HCT116 (cell line): ENCODE measurements at regions not wholly inside any gene's neighbourhood (a gene's known extent, or its start where the extent isn't known, plus 50 kb on each side); places are given as distances from the start of the nearest gene placed in this dataset.

Source experiments
- ATAC-seq: fragments of 200-7000 bp; cut with Tn5 transposase; 2 replicates; pipeline ENCODE4 v1.9.1; 2020; ENCODE audit warnings: mild to moderate bottlenecking, moderate library complexity
- BruUV-seq: library from RNA; stranded (reverse); fragments of 400-500 nt; replicated peaks from 2 replicates; lab custom pipeline; 2021; lab: Mats Ljungman, UMichigan
- CTCF ChIA-PET: fragments of 300-600 bp; sonication (Branson Sonifier 250); formaldehyde crosslinking; loops from one replicate; lab custom pipeline; 2021; ENCODE audit warnings: antibody characterized with exemption; lab: Charles Lee
- POLR2A ChIA-PET: fragments of 300-600, 350-600 bp; sonication (Branson Sonifier 250); formaldehyde crosslinking; loops from one replicate; lab custom pipeline; 2021; ENCODE audit warnings: antibody characterized with exemption; lab: Charles Lee
- RAD21 ChIA-PET, 2 experiments: fragments of 300-600 bp; sonication (Branson Sonifier 250); formaldehyde crosslinking; loops; one replicate each; lab custom pipeline; 2023; ENCODE audit warnings: low total read pairs in 2 of 2; ENCODE audit not compliant: uncharacterized antibody in 2 of 2, unreplicated experiment in 2 of 2, low non-redundant PET in 1 of 2; lab: Charles Lee
- DNase-seq: peaks from one replicate; pipeline ENCODE4 v3.0.0-alpha.2; 2010; ENCODE audit warnings: low read depth, low spot score
- H2AFZ ChIP-seq: fragments of 200-600 bp; shearing (Covaris generic), sonication (generic); 2 replicates; pipeline ENCODE4 v1.6.1; 2017; ENCODE audit warnings: low read depth, mixed run types, mixed read lengths, antibody characterized with exemption, low read length; ENCODE audit not compliant: poor library complexity, severe bottlenecking
- H3K27ac ChIP-seq: 2 replicates; pipeline ENCODE4 v1.5.1; 2012; ENCODE audit warnings: low read depth, low read length
- H3K27me3 ChIP-seq: fragments of 200-600 bp; sonication (generic); 2 replicates; pipeline ENCODE4 v1.6.1; 2016; ENCODE audit warnings: mixed run types, low read length, mixed read lengths; ENCODE audit not compliant: insufficient read depth
- H3K36me3 ChIP-seq, 2 experiments: fragments of 200-500 bp in 1 of 2; fragments of 200-600 bp in 1 of 2; sonication (Bioruptor generic) in 1 of 2; sonication (generic) in 1 of 2; 2 replicates each; pipeline versions ENCODE4 v1.5.1 to v1.6.1; 2014 to 2016; ENCODE audit warnings: low read length in 2 of 2, inconsistent platforms in 1 of 2, mixed read lengths in 1 of 2, mixed run types in 1 of 2; ENCODE audit not compliant: insufficient read depth in 2 of 2, control insufficient read depth in 1 of 2
- H3K4me1 ChIP-seq, 2 experiments: fragments of 200-600 bp in 1 of 2; sonication (generic) in 1 of 2; 2 replicates each; pipeline versions ENCODE4 v1.5.1 to v1.6.1; 2012 to 2017; ENCODE audit warnings: low read length in 2 of 2, inconsistent platforms in 1 of 2, mild to moderate bottlenecking in 1 of 2, mixed read lengths in 1 of 2, mixed run types in 1 of 2, moderate library complexity in 1 of 2; ENCODE audit not compliant: insufficient read depth in 2 of 2, control insufficient read depth in 1 of 2
- H3K4me2 ChIP-seq: fragments of 200-600 bp; sonication (generic); 2 replicates; pipeline ENCODE4 v1.6.1; 2017; ENCODE audit warnings: mixed run types, low read length, mixed read lengths
- H3K4me3 ChIP-seq, 2 experiments: fragments of 200-600 bp in 1 of 2; sonication (generic) in 1 of 2; replicated peaks in 1 of 2; 2 replicates each; pipeline ENCODE4 v1.5.1; 2011 to 2016; ENCODE audit warnings: low read length in 2 of 2, control low read depth in 1 of 2, low read depth in 1 of 2, mild to moderate bottlenecking in 1 of 2, mixed read lengths in 1 of 2, mixed run types in 1 of 2
- H3K79me2 ChIP-seq: fragments of 200-600 bp; sonication (generic); 2 replicates; pipeline ENCODE4 v1.6.1; 2017; ENCODE audit warnings: mild to moderate bottlenecking, mixed run types, low read length, moderate library complexity, mixed read lengths; ENCODE audit not compliant: insufficient read depth
- H3K9ac ChIP-seq: fragments of 200-600 bp; sonication (generic); 2 replicates; pipeline ENCODE4 v1.6.1; 2016; ENCODE audit warnings: low read length, mixed read lengths
- H3K9me2 ChIP-seq: fragments of 200-600 bp; sonication (generic), shearing (Covaris generic); 2 replicates; pipeline ENCODE4 v1.6.1; 2017; ENCODE audit warnings: mixed run types, mild to moderate bottlenecking, moderate library complexity; ENCODE audit not compliant: insufficient read depth
- H3K9me3 ChIP-seq, 2 experiments: fragments of 200-500 bp in 1 of 2; fragments of 200-600 bp in 1 of 2; sonication (Bioruptor generic) in 1 of 2; sonication (generic) in 1 of 2; 2 replicates each; pipeline ENCODE4 v1.6.1; 2014 to 2017; ENCODE audit warnings: low read length in 2 of 2, mixed read lengths in 2 of 2, inconsistent platforms in 1 of 2, low read depth in 1 of 2, mild to moderate bottlenecking in 1 of 2, mixed run types in 1 of 2, moderate library complexity in 1 of 2; ENCODE audit not compliant: control insufficient read depth in 1 of 2, insufficient read depth in 1 of 2
- H4K20me1 ChIP-seq: fragments of 200-600 bp; sonication (generic), shearing (Covaris generic); 2 replicates; pipeline ENCODE4 v1.6.1; 2017; ENCODE audit warnings: mixed run types, mild to moderate bottlenecking, moderate library complexity; ENCODE audit not compliant: insufficient read depth
- CEBPB ChIP-seq: IDR thresholded peaks from 2 replicates; pipeline ENCODE4 v1.6.1; 2012; ENCODE audit warnings: low read depth
- EGR1 ChIP-seq: IDR thresholded peaks from 2 replicates; pipeline ENCODE4 v1.6.1; 2012; ENCODE audit warnings: low read depth
- EZH2phosphoT487 ChIP-seq: fragments of 200-600 bp; IDR thresholded peaks from 2 replicates; pipeline ENCODE4 v1.6.1; 2018; ENCODE audit warnings: antibody characterized with exemption, borderline replicate concordance
- JUND ChIP-seq: IDR thresholded peaks from 2 replicates; pipeline ENCODE4 v1.6.1; 2012
- POLR2A ChIP-seq: IDR thresholded peaks from 2 replicates; pipeline ENCODE4 v1.7.0; 2011; ENCODE audit warnings: borderline replicate concordance; ENCODE audit not compliant: insufficient read depth, insufficient read length; ENCODE audit errors: extremely low read depth
- RAD21 ChIP-seq: IDR thresholded peaks from 2 replicates; pipeline ENCODE4 v1.6.1; 2012; ENCODE audit warnings: low read depth, mild to moderate bottlenecking
- SP1 ChIP-seq: IDR thresholded peaks from 2 replicates; pipeline ENCODE4 v1.6.1; 2012; ENCODE audit warnings: low read depth
- SRF ChIP-seq: IDR thresholded peaks from 2 replicates; pipeline ENCODE4 v1.6.1; 2012; ENCODE audit warnings: low read depth
- TCF7L2 ChIP-seq: IDR thresholded peaks from 2 replicates; pipeline ENCODE4 v1.7.0; 2011; ENCODE audit warnings: borderline replicate concordance, inconsistent platforms; ENCODE audit not compliant: insufficient read depth, insufficient read length; ENCODE audit errors: extremely low read depth
- ZNF274 ChIP-seq: fragments of 200-500 bp; sonication (Bioruptor generic); IDR thresholded peaks from 2 replicates; pipeline ENCODE4 v1.6.1; 2014; ENCODE audit warnings: mild to moderate bottlenecking, low read depth, low read length, inconsistent platforms
- intact Hi-C: fragments of 100-400 bp; cut with micrococcal nuclease; formaldehyde crosslinking; loops from 2 replicates; pipeline ENCODE4 v1.10.0; 2022
- TF ChIP-seq, protein P1 (sequence below): IDR thresholded peaks from 2 replicates; pipeline ENCODE4 v1.6.1; 2012
- TF ChIP-seq, protein P2 (sequence below): IDR thresholded peaks from 2 replicates; pipeline ENCODE4 v1.6.1; 2012
- TF ChIP-seq, protein P3 (sequence below): IDR thresholded peaks from 2 replicates; pipeline ENCODE4 v1.6.1; 2011; ENCODE audit warnings: mild to moderate bottlenecking, low read length, moderate library complexity; ENCODE audit not compliant: insufficient replicate concordance; ENCODE audit errors: extremely low read depth
- TF ChIP-seq, protein P4 (sequence below): IDR thresholded peaks from 2 replicates; pipeline ENCODE4 v1.6.1; 2012; ENCODE audit warnings: low read depth

DNA sequence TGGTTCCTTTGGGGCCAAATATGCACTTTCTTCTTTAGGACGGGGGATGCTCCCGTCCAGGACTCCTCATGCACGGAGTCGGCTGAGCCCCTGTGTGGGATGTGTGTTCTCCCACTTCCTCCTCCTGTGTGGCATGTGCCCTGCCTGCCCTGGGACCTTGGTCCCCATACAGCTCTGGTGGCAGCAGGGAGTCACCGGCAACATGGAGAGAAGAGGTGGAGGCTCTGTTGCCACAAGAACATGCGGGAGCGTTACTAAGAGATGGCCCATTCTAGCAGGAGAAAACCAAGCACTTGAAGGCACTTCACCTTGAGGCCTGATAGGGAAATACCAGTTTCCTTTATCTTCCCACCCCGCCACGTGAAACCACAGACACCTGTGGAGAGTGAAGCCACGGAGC, 98.0 kb downstream of the DDX1 start:
- H2AFZ ChIP-seq: no peak overlapping the region
- no peak overlapping the region for H3K27ac ChIP-seq
- no peaks in the 10 kb centered on the region for H3K9me2 ChIP-seq
- H3K9ac ChIP-seq: no peak overlapping the region
- no peak for DNase-seq
- H3K79me2 ChIP-seq: no peaks in the 10 kb centered on the region
- no peak overlapping the region for H3K4me3 ChIP-seq
- RAD21 ChIA-PET: no interaction called here
- H3K4me1 ChIP-seq: no peaks in the 10 kb centered on the region
- intact Hi-C loops: no loop called here
- no peak for ATAC-seq
- no peaks in the 10 kb centered on the region for H3K36me3 ChIP-seq
- CTCF ChIA-PET: no interaction called here
- H3K27me3 ChIP-seq: peaks cover 30% of the 10 kb centered on the region
- H4K20me1 ChIP-seq: no peaks in the 10 kb centered on the region
- TF ChIP-seq TCF7L2 (no peak), POLR2A (no peak), RAD21 (no peak), SRF (no peak), EGR1 (no peak), CEBPB (no peak), EZH2phosphoT487 (no peak), SP1 (no peak), JUND (no peak), ZNF274 (no peak)
- TF ChIP-seq, protein P1, sequence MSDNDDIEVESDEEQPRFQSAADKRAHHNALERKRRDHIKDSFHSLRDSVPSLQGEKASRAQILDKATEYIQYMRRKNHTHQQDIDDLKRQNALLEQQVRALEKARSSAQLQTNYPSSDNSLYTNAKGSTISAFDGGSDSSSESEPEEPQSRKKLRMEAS: no peak
- TF ChIP-seq, protein P2, sequence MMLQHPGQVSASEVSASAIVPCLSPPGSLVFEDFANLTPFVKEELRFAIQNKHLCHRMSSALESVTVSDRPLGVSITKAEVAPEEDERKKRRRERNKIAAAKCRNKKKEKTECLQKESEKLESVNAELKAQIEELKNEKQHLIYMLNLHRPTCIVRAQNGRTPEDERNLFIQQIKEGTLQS: no peak
- TF ChIP-seq, protein P3, sequence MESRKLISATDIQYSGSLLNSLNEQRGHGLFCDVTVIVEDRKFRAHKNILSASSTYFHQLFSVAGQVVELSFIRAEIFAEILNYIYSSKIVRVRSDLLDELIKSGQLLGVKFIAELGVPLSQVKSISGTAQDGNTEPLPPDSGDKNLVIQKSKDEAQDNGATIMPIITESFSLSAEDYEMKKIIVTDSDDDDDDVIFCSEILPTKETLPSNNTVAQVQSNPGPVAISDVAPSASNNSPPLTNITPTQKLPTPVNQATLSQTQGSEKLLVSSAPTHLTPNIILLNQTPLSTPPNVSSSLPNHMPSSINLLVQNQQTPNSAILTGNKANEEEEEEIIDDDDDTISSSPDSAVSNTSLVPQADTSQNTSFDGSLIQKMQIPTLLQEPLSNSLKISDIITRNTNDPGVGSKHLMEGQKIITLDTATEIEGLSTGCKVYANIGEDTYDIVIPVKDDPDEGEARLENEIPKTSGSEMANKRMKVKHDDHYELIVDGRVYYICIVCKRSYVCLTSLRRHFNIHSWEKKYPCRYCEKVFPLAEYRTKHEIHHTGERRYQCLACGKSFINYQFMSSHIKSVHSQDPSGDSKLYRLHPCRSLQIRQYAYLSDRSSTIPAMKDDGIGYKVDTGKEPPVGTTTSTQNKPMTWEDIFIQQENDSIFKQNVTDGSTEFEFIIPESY: no peak
- TF ChIP-seq, protein P4, sequence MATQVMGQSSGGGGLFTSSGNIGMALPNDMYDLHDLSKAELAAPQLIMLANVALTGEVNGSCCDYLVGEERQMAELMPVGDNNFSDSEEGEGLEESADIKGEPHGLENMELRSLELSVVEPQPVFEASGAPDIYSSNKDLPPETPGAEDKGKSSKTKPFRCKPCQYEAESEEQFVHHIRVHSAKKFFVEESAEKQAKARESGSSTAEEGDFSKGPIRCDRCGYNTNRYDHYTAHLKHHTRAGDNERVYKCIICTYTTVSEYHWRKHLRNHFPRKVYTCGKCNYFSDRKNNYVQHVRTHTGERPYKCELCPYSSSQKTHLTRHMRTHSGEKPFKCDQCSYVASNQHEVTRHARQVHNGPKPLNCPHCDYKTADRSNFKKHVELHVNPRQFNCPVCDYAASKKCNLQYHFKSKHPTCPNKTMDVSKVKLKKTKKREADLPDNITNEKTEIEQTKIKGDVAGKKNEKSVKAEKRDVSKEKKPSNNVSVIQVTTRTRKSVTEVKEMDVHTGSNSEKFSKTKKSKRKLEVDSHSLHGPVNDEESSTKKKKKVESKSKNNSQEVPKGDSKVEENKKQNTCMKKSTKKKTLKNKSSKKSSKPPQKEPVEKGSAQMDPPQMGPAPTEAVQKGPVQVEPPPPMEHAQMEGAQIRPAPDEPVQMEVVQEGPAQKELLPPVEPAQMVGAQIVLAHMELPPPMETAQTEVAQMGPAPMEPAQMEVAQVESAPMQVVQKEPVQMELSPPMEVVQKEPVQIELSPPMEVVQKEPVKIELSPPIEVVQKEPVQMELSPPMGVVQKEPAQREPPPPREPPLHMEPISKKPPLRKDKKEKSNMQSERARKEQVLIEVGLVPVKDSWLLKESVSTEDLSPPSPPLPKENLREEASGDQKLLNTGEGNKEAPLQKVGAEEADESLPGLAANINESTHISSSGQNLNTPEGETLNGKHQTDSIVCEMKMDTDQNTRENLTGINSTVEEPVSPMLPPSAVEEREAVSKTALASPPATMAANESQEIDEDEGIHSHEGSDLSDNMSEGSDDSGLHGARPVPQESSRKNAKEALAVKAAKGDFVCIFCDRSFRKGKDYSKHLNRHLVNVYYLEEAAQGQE: no peak
- no peaks in the 10 kb centered on the region for H3K9me3 ChIP-seq
- POLR2A ChIA-PET: no interaction called here
- no TSS peak for BruUV-seq
- H3K4me2 ChIP-seq: no peak overlapping the region
